ENCODE measurements at regions not wholly inside any gene's neighbourhood (a gene's known extent, or its start where the extent isn't known, plus 50 kb on each side); places are given as distances from the start of the nearest gene placed in this dataset.

GRCh38 chr4:167359711-167360110, 125.4 kb upstream of the SPOCK3 start:
- H3K27ac ChIP-seq (ENCODE audit: low read depth, low read length) = no peak overlapping the region
- no peaks in the 10 kb centered on the region for H4K20me1 ChIP-seq (ENCODE audit: insufficient read depth)
- no peak overlapping the region for H3K4me3 ChIP-seq (replicated peaks in 1 of 2; ENCODE audit: low read depth in 1 of 2, low read length in 2 of 2)
- no peaks in the 10 kb centered on the region; the same call in 1 of the 2 replicates for H3K9me2 ChIP-seq (ENCODE audit: insufficient read depth)
- ATAC-seq (no peak), DNase-seq (ENCODE audit: low read depth, low spot score) (no peak)
- no peaks in the 10 kb centered on the region for H3K36me3 ChIP-seq (ENCODE audit: control insufficient read depth in 1 of 2, insufficient read depth in 2 of 2, low read length in 2 of 2)
- no peak overlapping the region for H2AFZ ChIP-seq (ENCODE audit: low read depth, low read length, poor library complexity, severe bottlenecking)
- intact Hi-C loops (cut with micrococcal nuclease) = no loop called here
- no peaks in the 10 kb centered on the region for H3K4me1 ChIP-seq (ENCODE audit: control insufficient read depth in 1 of 2, insufficient read depth in 2 of 2, low read length in 2 of 2)
- H3K79me2 ChIP-seq (ENCODE audit: insufficient read depth, low read length) = no peaks in the 10 kb centered on the region
- TF ChIP-seq SIN3A (IDR thresholded peaks at IDR 0.05; ENCODE audit: low read depth) = no peak
- no peak for TF ChIP-seq POLR2A (IDR thresholded peaks at IDR 0.05; ENCODE audit: borderline replicate concordance, extremely low read depth, insufficient read depth, insufficient read length)
- no peak for TF ChIP-seq SRF (IDR thresholded peaks at IDR 0.05; ENCODE audit: low read depth)
- no peak for TF ChIP-seq YY1 (IDR thresholded peaks at IDR 0.05; ENCODE audit: extremely low read depth, insufficient replicate concordance, low read depth, low read length)
- no peak for TF ChIP-seq ZFX (IDR thresholded peaks at IDR 0.05)
- TF ChIP-seq RAD21 (IDR thresholded peaks at IDR 0.05; ENCODE audit: low read depth) = no peak
- TF ChIP-seq POLR2AphosphoS5 (IDR thresholded peaks at IDR 0.05; ENCODE audit: low read depth, low read length) = no peak
- no peak for TF ChIP-seq FOSL1 (IDR thresholded peaks at IDR 0.05; ENCODE audit: low read depth)
- TF ChIP-seq EZH2phosphoT487 (IDR thresholded peaks at IDR 0.05; ENCODE audit: borderline replicate concordance) = no peak
- no peak for TF ChIP-seq MAX (IDR thresholded peaks at IDR 0.05)
- no peak for TF ChIP-seq EZH2 (IDR thresholded peaks at IDR 0.05)
- POLR2A ChIA-PET = no interaction called here
- BruUV-seq (replicated peaks) = no TSS peak
- RAD21 ChIA-PET (ENCODE audit: low non-redundant PET in 1 of 2, low total read pairs in 2 of 2, uncharacterized antibody in 2 of 2, unreplicated experiment in 2 of 2) = no interaction called here
- no peaks in the 10 kb centered on the region for H3K27me3 ChIP-seq (ENCODE audit: insufficient read depth, low read length)
- H3K9ac ChIP-seq (ENCODE audit: low read length) = no peak overlapping the region
- CTCF ChIA-PET = no interaction called here
- no peaks in the 10 kb centered on the region for H3K9me3 ChIP-seq (ENCODE audit: control insufficient read depth in 1 of 2, insufficient read depth in 1 of 2, low read depth in 1 of 2, low read length in 2 of 2)
- no peak overlapping the region for H3K4me2 ChIP-seq (ENCODE audit: low read length)

GRCh38 chr4:167379076-167379835, 145.0 kb upstream of the SPOCK3 start:
- no peaks in the 10 kb centered on the region for H3K27me3 ChIP-seq (ENCODE audit: insufficient read depth, low read length)
- H3K36me3 ChIP-seq (ENCODE audit: control insufficient read depth in 1 of 2, insufficient read depth in 2 of 2, low read length in 2 of 2) = no peaks in the 10 kb centered on the region
- TF ChIP-seq POLR2AphosphoS5 (IDR thresholded peaks at IDR 0.05; ENCODE audit: low read depth, low read length) (no peak), CEBPB (IDR thresholded peaks at IDR 0.05; ENCODE audit: low read depth) (no peak), YY1 (IDR thresholded peaks at IDR 0.05; ENCODE audit: extremely low read depth, insufficient replicate concordance, low read depth, low read length) (no peak), CBX3 (IDR thresholded peaks at IDR 0.05; ENCODE audit: low read depth) (no peak), SP1 (IDR thresholded peaks at IDR 0.05; ENCODE audit: low read depth) (no peak), SRF (IDR thresholded peaks at IDR 0.05; ENCODE audit: low read depth) (no peak), ELF1 (IDR thresholded peaks at IDR 0.05; ENCODE audit: borderline replicate concordance, low read depth) (no peak), FOSL1 (IDR thresholded peaks at IDR 0.05; ENCODE audit: low read depth) (no peak), MAX (IDR thresholded peaks at IDR 0.05) (no peak), EZH2phosphoT487 (IDR thresholded peaks at IDR 0.05; ENCODE audit: borderline replicate concordance) (no peak), ATF3 (IDR thresholded peaks at IDR 0.05) (no peak), ZNF274 (IDR thresholded peaks at IDR 0.05; ENCODE audit: low read depth, low read length) (no peak)
- RAD21 ChIA-PET (ENCODE audit: low non-redundant PET in 1 of 2, low total read pairs in 2 of 2, uncharacterized antibody in 2 of 2, unreplicated experiment in 2 of 2) = no interaction called here
- DNase-seq (ENCODE audit: low read depth, low spot score) (no peak), ATAC-seq (no peak)
- no peaks in the 10 kb centered on the region for H3K9me3 ChIP-seq (ENCODE audit: control insufficient read depth in 1 of 2, insufficient read depth in 1 of 2, low read depth in 1 of 2, low read length in 2 of 2)
- no peak overlapping the region for H3K9ac ChIP-seq (ENCODE audit: low read length)
- no peak overlapping the region for H3K4me3 ChIP-seq (replicated peaks in 1 of 2; ENCODE audit: low read depth in 1 of 2, low read length in 2 of 2)
- H3K79me2 ChIP-seq (ENCODE audit: insufficient read depth, low read length) = no peaks in the 10 kb centered on the region
- no peak overlapping the region for H3K4me2 ChIP-seq (ENCODE audit: low read length)
- H3K27ac ChIP-seq (ENCODE audit: low read depth, low read length) = no peak overlapping the region
- H2AFZ ChIP-seq (ENCODE audit: low read depth, low read length, poor library complexity, severe bottlenecking) = no peak overlapping the region
- no peaks in the 10 kb centered on the region for H3K4me1 ChIP-seq (ENCODE audit: control insufficient read depth in 1 of 2, insufficient read depth in 2 of 2, low read length in 2 of 2)
- POLR2A ChIA-PET = no interaction called here
- CTCF ChIA-PET = no interaction called here
- intact Hi-C loops (cut with micrococcal nuclease) = no loop called here
- no TSS peak for BruUV-seq (replicated peaks)
- no peaks in the 10 kb centered on the region for H4K20me1 ChIP-seq (ENCODE audit: insufficient read depth)
- H3K9me2 ChIP-seq (ENCODE audit: insufficient read depth) = no peaks in the 10 kb centered on the region

Data from HCT116 (cell line).